ENCODE measurements at regions not wholly inside any gene's neighbourhood (a gene's known extent, or its start where the extent isn't known, plus 50 kb on each side); places are given as distances from the start of the nearest gene placed in this dataset.
"Not testable (repeated sequence)": the region's sequence is repeated elsewhere in the genome, so short reads cannot be mapped to it uniquely, and the experiment has no call there.

DNA sequence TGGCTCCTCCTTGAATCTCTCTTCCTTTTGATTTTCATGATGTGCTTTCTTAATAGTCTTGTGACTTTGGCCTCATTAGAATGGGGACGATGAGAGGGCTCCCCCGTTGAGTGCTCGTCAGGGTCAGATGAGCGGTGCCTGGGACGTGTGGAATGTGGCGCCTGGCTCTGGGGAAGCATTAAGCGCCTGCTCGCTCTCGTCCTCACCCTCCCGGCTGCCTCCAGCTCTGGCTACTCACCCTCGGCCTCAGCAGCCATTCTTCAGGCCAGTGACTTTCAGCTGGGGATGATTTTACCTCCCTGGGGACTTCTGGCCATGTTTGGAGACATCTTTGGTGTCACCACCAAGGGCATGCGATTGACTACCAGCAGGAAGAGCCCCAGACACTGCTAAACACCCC, 69.7 kb downstream of the RPS6KA4 start:
- DNase-seq (ENCODE audit: low spot score), result no peak

DNA sequence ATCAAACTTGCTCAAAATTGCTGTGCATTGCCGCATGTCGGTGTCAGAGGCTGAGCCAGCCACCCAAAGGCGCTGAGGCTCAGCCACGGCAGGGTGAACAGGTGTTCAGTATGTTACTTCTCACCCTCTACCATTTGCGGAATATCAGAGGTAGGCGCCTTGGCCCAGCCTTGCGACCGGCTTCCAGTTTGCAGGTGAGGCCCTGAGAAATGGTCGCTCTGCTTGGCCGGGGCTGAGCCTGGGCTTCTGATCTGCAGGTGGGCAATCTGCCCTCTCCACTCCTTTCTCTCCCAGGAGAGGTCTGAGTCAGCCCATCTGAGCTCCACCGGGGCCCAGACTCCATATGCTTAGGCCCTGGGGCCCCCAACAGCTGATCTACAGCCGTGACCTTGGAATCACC, 71.0 kb downstream of the RPS6KA4 start:
- no peak for DNase-seq (ENCODE audit: low spot score)

DNA sequence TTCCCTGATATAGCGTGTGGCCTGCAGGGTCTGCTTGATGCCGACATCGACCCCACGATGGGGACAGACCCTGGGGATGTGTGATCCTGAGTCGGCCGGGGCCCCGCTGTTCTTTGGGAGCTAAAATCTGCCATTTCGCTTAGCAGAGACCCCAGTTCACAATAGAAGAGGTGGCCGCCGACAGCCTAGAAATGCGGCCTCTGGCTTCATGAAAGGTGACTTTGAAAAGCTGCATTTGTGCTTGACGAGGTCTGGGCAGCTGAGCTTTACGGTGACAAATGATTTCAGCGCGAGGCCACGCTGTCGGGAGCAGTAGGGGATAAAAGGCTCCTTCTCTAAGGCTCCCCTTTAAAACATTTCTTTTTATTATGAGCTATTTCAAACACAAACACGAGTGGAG, 71.7 kb downstream of the RPS6KA4 start:
- no peak for DNase-seq (ENCODE audit: low spot score)

DNA sequence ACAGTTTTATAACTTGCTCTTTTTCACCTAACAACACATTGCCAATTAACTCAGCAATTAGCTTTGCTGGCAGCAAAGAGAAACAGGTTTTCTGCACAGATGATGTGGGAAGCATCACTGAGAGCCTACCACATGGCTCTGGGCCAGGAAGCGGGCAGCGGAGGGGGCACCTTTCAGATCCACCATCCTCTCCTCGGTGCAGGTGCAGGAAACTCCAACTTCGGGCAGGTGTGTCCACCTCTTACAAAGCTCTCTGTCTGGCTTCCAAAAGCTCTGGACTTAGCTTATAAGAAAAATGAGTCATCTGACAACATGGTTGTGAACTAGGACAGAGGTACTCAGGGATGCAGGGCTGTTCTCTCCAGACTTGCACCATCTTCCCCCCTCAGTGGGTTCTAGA, 77.0 kb downstream of the RPS6KA4 start:
- DNase-seq (ENCODE audit: low spot score), result no peak

DNA sequence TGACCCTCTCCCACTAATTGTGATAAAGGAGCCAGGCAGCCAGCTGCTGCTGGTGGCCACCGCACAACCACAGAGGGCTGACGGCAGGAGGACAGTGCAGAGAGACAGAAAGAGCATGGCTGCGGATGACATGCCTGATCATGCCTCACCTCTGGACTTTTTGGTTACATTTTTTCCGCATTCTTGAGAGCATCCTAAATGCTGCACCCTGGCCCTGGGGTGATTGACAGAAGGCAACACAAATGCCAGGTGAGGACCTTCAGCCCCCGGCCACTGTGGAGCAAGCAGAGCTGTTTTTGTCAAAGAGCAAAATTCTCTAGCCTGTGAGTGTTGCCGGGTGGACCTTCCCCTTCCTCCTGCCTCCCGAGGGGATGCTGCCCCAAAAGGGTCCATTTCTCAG, 78.5 kb downstream of the RPS6KA4 start:
- DNase-seq (ENCODE audit: low spot score), result no peak

DNA sequence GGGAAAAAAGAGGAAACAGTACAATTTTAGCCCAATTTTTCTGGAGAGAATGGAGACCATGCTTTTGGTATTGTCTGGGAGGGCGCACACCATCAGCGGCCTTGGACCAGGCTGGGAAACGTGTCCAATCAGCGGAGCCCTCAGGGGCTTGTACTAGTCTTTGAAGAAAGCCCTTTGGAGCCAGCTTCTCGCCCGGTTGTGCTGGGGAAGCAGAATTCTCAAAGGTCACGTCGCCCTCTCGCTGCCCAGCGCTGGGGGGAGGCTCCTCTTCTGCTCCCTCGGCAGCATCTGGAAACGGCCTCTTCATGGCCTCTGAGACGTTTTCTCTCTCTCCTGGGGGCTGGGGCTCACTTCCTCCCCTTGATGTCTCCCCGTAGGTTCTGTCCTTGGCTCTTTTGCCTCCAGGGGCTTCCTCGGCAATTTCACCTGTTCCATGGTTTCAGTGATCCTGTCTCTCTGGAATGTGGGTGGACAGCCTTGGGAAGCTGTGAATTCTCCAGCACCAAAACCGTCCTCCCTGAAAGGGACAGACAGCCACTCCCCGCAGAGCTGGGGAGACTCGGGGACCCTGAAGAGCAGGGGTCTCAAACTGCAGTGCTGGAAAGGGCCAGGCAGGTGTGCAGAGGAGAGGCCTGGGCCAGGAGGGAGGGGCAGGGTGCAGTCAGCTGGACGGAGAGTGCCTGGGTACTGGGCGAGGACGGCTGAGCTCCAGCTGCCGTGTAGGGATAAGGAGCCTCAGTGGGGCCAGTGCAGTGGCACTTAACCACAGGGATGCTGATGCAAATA, 80.2 kb downstream of the RPS6KA4 start:
- no peak for DNase-seq (ENCODE audit: low spot score)

DNA sequence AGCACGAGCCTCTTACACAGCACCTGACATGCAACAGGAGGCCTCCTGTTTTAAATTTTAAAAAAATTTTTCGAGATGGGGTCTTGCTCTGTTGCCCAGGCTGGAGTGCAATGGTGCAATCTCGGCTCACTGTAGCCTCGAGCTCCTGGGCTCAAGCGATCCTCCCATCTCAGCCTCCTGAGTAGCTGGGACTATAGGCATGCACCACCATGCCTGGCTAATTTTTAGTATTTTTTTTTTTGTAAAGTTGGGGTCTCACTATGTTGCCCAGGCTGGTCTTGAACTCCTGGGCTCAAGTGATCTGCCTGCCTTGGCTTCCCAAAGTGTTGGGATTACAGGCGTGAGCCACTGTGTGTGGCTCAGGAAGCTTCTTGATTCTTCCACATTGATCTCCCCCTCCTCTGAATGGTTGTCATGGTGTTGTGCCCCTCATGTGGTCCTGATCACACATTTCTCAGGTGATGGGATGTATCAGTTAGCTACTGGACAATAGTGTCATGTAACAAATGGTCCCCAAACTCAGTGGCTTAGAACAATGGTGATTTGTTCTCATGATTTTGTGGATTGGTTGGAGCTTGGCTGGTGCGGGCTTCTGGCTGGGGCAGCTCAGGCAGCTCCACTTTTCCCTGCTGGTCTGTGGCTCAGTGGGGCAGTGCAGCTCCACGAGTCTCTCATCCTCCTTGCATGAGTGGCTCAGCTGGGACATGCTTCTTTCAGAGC, 81.0 kb downstream of the RPS6KA4 start:
- DNase-seq (ENCODE audit: low spot score), result not testable (repeated sequence)

DNA sequence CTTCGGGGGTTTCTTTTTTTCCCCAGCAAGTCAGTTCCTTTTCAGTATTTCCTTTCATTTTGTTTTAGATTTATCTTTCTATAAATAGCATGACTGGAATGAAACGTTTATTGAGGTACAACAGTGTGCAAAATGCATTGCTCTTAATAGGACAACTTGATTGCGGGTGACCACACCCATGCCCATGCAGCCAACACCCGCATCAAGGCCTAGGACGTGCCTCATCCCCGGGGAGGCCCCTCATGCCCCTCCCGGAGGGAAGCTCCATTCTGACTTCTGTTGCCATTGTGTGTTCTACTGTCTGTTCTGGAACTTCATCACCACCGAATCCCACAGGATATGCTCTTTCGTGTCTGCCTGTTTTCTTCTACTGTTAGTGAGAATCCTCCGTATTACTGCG, 82.2 kb downstream of the RPS6KA4 start:
- DNase-seq (ENCODE audit: low spot score), result no peak

DNA sequence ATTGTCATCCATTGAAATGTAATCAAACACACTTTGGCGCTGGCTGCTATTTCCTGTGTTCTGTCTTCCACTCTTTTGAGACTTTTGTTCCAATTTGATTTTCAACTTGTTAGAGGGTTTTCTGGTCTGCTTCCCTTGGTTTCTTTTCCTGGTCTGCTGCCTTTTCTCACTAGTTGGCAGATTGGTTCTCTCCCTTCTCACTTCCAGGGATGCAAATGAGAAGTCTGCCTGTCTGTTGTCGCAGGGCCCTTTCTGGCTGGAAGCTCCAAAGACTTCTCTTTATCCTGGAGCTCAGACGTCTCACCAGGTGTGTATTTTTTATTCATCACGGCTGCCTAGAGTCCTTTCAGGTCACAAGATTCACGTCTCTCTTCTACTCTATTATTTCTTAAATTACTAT, 84.0 kb downstream of the RPS6KA4 start:
- no peak for DNase-seq (ENCODE audit: low spot score)

DNA sequence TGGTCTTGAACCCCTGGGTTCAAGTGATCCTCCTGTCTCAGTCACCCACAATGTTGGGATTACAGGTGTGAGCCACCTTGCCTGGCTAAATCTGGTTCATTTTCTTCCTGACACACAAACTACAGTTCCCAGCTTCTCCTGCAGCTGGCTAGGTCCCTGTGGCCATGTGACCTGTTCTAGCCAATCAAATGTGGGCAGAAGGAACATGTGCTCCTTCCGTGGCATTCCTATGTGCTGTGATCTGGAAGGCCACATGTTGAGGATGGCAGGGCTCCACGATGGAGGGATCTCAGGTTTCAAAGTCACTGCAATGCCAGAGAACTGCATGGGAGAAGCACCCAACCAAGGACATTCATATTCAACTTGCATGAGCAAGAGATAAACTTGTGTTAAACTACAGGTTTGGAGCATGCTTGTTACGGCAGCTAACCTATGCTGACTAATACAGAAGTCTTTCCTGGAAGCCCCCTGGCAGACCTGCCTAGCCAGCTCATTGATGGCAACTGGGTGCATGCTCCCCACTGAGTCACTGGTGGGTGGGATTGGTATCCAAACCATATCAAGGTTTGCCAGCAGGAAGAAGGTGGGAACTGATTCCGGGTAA, 86.0 kb downstream of the RPS6KA4 start:
- DNase-seq (ENCODE audit: low spot score), result peak; percentile 32

DNA sequence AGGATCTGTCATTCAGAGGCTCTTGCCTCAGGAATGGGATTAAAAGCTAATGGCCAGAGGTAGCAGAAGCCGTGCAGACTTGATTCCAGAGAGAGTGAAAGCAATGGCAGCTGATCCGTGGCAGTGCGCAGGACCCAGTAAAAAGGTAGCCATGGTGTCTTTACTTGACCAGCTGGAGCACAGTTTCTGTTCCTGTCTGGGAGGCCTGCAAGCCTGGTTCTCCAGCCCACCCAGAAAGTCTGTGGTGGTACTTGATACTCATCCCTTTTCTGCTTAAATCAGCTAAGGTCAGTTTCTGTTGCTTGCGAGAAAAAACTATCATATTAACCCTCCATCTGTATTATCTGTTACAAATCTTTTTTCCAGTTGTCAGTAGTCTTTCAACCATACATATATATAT, 86.7 kb downstream of the RPS6KA4 start:
- DNase-seq (ENCODE audit: low spot score), result no peak

DNA sequence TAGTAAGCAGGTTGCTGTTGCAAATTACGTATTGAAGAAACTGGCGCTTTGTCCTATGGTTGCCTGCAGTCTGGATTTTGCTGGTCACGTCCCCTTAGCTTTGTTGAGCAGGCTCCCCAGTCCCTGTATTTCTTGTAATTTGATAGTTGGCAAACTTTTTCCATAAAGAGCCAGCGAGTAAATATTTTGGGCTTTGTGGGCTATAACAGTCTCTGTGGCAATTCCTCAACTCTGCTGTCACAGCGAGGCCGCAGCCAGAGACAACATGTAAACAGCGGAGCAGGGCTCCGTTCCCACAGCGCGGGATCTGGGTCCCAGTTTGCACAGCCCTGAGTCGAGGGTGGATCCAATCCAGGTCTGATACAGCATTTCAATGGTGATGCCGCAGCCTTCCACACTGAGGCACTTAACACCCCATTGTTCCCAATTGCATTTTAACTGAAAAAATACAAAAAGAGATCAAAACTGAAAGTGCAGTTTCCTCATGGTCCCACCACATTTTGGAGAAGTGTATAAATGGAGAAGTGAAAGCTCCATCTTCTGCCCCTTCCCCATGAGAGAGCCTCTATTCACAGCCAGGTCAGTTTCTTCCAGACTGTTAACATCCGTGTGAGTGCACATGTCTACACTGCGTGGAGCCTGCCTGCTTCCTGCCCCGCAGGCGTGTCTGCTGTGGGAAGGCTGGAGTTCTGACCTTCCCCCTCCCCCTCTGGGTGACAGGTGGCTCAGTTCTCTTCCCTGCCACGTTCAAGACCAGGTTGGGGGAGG, 89.1 kb downstream of the RPS6KA4 start:
- DNase-seq (ENCODE audit: low spot score), result peak; percentile 78

DNA sequence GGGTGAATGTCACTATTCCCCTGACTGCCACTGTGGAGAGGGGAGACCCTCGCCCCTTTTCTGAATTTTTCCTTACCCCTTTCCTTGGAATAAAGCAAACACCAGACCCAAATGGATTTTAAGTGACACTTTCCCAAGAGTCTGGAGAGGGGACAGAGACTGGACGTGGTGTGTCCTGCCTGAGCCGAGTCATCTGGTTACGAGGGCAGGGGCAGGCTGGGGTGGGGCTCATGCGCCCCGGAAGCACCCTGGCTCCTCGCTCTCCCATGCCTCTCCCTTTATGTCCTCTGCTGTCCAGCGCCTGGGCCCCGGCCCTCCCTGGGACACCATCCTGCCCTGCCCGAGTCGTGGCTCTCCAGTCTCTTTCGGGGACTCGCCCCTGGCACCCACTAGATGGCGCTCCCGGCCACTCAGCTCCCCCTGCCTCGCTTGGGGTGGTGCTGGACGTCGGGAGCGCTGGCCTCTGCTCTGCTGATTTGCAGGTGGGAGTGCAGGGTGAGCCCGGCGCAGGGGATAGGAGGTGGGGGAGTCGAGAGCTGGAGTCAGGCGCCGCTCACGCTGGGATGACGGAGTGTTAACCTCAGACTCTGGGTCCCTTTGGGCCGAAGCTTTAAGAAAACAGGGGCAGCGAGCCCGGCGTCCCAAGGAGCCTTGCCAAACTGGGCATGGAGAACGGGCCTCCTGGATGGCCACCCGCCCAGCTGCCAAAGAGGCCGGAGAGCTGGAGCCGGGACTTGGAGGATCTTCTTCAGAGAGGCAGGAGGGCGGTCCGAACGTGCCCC, 89.8 kb downstream of the RPS6KA4 start:
- peak; percentile 77 for DNase-seq (ENCODE audit: low spot score)

DNA sequence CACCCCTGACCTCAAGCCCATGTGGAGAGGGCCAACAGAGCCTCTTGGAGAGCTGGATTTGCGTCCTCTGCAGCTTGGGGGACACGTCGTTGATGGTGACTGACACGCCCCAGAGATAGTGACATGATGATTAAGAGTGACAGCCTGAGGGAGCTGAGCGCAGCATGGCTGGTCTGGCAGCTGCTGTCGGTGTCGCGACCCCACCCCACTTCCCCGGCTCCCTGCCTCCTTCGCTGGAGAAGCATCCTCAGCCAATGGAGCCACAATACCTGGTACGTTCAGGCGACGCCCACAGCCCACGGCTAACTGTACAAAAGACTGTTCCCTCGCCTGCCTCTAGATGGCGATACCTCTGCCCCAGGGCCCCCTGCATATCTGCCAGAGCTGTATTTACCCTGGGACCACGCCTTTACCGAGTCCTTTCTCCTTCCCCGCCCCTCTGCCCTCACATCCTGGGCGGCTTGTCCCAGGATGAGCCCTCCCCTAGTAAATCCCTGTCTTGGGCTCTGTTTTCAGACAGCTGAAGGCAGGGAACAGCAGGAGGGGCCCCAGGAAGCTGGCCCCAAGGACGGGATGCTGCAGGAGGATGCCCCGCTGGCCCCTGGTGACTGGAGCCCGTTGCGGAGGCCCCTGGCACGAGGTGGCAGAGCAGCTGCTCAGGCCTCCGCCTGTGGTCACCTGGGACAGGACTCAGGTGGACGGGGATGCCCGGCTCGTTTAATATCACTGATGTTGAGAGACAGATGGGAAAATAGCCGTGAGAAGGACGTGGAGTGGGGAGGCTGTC, 90.6 kb downstream of the RPS6KA4 start:
- peak; percentile 89 for DNase-seq (ENCODE audit: low spot score)

DNA sequence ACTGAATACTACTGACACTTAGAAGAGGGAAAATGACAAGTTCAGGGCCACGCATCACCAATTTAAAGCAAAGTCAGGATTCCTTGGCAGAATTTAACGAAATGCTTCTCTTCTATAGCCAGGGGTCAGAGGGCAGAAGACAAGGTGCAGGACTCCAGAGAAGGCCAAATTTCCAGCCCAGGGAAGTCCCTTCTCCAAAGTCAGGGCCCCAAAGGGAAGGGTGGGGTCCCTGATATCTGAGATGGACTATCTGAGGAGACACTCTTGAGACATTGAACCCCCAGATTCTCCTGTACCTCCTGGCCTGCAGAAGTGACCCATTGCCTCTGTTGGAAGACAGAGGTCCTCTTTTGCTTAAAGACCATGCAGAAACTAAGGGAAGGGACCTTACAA, 91.2 kb downstream of the RPS6KA4 start:
- DNase-seq (ENCODE audit: low spot score), result no peak

DNA sequence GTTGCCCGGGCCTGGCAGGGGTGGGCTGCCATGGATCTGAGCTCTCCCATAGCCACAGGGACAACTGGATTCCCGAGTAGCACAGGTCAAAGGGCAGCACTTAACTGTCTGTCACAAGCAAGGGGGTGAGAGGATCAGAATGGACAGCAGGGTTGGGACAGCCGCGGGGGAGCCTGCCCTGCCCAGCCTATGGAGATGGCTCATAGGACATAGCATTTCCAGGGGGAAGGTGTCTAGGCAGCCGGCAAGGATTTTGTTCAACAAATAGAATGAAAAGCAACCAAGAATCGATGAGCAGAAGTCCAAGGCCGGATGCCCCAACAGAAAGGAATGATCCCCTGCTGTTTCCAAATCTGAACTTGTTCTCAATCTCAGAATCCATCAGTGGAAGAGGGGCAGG, 92.9 kb downstream of the RPS6KA4 start:
- no peak for DNase-seq (ENCODE audit: low spot score)

DNA sequence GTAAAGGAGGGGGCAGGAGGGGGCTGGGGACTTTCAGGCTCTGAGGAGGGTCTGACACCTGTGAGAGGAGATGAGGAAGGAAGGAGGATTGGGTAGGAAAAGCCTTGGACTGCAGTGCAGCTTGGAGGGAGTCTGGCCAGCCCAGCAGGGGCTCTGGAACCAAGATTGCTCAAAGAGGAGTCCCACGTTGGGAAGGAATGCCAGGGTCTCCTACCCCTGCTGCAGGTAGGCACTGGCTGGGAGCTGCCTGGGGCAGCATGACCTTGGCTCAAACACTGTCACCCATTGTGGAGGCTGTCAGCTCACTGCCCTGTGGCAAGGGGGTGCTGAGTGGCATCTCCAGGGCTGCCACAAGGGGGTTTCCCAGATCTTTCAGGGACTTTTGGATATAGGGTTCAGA, 94.5 kb downstream of the RPS6KA4 start:
- no peak for DNase-seq (ENCODE audit: low spot score)

DNA sequence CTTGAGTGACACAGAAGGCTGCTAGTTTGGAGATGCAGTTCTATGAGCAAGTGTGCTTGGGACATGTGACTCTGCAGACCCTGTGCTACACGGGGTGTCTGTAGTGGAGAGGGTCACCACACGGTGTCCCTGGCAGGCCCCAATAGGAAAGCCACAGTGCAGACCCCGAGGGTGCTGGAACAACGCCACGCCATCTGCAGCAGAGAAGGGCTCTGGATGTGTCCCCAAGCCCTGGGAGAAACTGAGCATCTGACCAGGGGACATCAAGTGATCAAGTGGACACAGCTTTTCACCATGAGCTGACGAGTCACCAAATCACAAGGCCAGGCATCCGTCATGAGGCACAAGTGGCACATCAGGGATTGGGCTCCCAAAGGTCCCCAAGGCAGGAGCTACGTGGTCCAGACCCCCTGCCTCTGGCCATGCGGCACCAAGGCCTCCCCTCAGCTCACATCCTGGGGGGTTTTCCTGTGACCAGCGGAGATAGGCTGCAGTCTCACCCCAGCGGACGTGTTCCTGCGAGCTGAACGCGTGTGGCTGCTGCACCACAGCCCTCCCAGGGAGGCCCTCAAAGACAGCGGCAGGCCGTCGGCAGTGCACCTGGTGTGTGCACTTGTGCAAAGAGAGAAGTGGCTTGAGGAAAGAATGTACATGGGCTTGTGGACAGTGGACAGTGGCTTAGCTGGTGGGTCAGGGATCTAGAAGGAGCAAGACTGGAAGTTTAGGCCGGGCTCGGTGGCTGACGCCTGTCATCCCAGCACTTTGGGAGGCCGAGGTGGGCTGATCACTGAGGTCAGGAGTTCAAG, 96.7 kb downstream of the RPS6KA4 start:
- DNase-seq (ENCODE audit: low spot score), result no peak

DNA sequence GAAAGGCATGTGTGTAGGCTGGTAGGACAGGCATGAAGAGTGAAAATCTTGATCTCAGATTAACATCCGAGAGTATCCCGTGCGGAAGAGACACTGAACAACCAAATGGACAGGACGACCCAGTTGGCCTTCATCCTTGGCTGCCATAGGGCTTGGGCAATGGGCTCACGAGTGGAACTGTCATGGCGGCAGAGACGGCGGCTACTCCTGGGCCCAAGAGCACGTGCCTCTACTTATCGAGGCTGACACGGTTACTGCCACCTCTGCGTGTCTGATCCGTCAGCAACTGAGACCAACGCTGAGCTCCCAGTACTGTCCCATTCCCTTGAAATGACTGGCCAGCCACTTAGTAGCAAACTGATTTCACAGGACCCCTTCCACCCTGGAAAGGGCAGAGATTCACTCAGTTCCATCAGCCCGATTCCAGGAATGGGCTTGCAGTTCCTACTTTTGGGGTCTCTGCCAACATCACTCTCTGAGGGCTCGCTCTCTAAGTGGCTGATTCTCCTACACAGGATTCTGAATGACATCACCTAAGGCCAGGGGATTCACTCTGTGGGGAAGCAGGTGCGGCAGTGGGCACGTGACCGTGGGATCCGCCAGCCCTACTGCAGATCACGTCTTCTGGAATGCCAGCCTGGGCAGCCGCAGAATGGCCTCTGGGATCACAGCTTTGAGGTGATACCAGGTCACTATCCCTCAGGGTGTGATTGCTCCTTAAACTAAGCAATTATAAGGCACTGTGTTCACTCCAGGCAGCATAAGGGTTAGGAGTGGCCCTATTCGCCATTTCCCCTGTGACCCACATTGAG, 97.8 kb downstream of the RPS6KA4 start:
- no peak for DNase-seq (ENCODE audit: low spot score)
